Chondrocyte (in vitro differentiated cells): ENCODE measurements at regions not wholly inside any gene's neighbourhood (a gene's known extent, or its start where the extent isn't known, plus 50 kb on each side); places are given as distances from the start of the nearest gene placed in this dataset.

Experiments
- DNase-seq: peaks from one replicate; pipeline ENCODE4 v3.0.0; 2021; ENCODE audit warnings: mixed read lengths, low spot score
- H3K27ac Mint-ChIP-seq: one replicate; pipeline ENCODE4 v1.8.0; 2021; ENCODE audit warnings: mild to moderate bottlenecking, moderate library complexity, mixed read lengths; ENCODE audit not compliant: unreplicated experiment
- H3K27me3 Mint-ChIP-seq: 2 replicates; pipeline ENCODE4 v1.8.0; 2021; ENCODE audit warnings: low read depth, mixed read lengths
- H3K36me3 Mint-ChIP-seq: 2 replicates; pipeline ENCODE4 v1.8.0; 2021; ENCODE audit warnings: low read depth, mixed read lengths
- H3K4me1 Mint-ChIP-seq: 2 replicates; pipeline ENCODE4 v1.8.0; 2021; ENCODE audit warnings: low read depth, mild to moderate bottlenecking, mixed read lengths
- H3K4me3 Mint-ChIP-seq: one replicate; pipeline ENCODE4 v1.8.0; 2021; ENCODE audit warnings: mild to moderate bottlenecking, moderate library complexity, mixed read lengths; ENCODE audit not compliant: unreplicated experiment
- H3K9me3 Mint-ChIP-seq: 2 replicates; pipeline ENCODE4 v1.8.0; 2021; ENCODE audit warnings: low read depth, mixed read lengths
- CTCF ChIP-seq: fragments of 200-600 bp; sonication (generic); IDR thresholded peaks from 2 replicates; pipeline ENCODE4 v1.5.0; 2021; ENCODE audit warnings: antibody characterized with exemption, mild to moderate bottlenecking, moderate library complexity

DNA sequence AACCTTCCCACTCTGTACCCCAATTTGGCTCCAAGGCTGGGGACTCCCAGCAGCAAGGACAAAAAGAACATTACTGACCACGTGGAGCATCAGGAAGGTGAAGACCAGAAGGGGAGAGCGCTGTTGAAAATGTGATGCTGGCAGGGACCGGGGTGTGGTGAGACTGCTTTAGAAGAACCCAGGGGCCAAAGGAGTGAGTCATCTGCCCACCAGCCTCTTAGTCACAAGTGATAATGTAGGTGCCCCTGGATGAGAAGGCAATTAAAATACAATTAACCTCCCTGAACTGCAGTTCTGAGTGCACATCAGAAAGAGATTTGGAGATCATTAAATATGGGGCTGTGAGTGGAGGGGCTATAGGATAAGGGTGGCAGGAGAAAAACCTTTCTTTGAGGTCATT is 366.6 kb upstream of the CCL2 start:
- Mint-ChIP-seq H3K36me3 (no peaks in the 10 kb centered on the region), H3K27me3 (no peaks in the 10 kb centered on the region), H3K4me3 (no peak overlapping the region), H3K27ac (no peak overlapping the region), H3K9me3 (peaks cover 4% of the 10 kb centered on the region), H3K4me1 (no peaks in the 10 kb centered on the region)
- TF ChIP-seq CTCF, result no peak
- DNase-seq, result no peak

DNA sequence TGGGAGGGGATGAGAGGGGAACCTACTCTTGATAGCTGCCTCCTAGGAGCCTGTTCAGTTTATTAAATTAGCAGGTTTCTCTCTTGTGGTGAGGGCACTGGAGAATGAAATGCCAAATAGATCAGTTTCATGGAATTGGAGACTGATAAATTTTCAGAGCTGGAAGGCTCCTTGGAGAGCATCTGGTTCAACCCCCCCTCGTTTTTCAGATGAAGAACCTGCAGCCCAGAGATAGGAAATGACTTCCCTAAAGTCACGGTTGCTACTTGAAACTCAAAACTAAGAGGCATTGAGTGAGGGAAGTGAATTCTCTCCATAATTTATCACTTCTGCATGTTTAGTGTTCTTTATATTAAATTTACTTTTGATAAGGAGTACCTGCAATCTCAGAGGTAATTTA is 366.0 kb upstream of the CCL2 start:
- H3K27ac Mint-ChIP-seq, result no peak overlapping the region
- H3K27me3 Mint-ChIP-seq, result no peaks in the 10 kb centered on the region
- TF ChIP-seq CTCF, result no peak
- no peak for DNase-seq
- H3K36me3 Mint-ChIP-seq, result no peaks in the 10 kb centered on the region
- H3K9me3 Mint-ChIP-seq, result peaks cover 2% of the 10 kb centered on the region
- no peak overlapping the region for H3K4me3 Mint-ChIP-seq
- no peaks in the 10 kb centered on the region for H3K4me1 Mint-ChIP-seq

GRCh38 chr17:33889766-33890165 is 365.3 kb upstream of the CCL2 start:
- no peaks in the 10 kb centered on the region for H3K36me3 Mint-ChIP-seq
- no peaks in the 10 kb centered on the region for H3K4me1 Mint-ChIP-seq
- H3K4me3 Mint-ChIP-seq, result no peak overlapping the region
- DNase-seq, result no peak
- no peak overlapping the region for H3K27ac Mint-ChIP-seq
- no peak for TF ChIP-seq CTCF
- H3K9me3 Mint-ChIP-seq, result no peaks in the 10 kb centered on the region
- no peaks in the 10 kb centered on the region for H3K27me3 Mint-ChIP-seq

- DNase-seq, result no peak
- H3K27ac Mint-ChIP-seq, result no peak overlapping the region
- no peaks in the 10 kb centered on the region for H3K4me1 Mint-ChIP-seq
- no peaks in the 10 kb centered on the region for H3K27me3 Mint-ChIP-seq
- H3K4me3 Mint-ChIP-seq, result no peak overlapping the region
- H3K36me3 Mint-ChIP-seq, result no peaks in the 10 kb centered on the region
- no peak for TF ChIP-seq CTCF
- H3K9me3 Mint-ChIP-seq, result no peaks in the 10 kb centered on the region
Observed at GRCh38 chr17:33892717-33893591, 362.1 kb upstream of the CCL2 start.

DNA sequence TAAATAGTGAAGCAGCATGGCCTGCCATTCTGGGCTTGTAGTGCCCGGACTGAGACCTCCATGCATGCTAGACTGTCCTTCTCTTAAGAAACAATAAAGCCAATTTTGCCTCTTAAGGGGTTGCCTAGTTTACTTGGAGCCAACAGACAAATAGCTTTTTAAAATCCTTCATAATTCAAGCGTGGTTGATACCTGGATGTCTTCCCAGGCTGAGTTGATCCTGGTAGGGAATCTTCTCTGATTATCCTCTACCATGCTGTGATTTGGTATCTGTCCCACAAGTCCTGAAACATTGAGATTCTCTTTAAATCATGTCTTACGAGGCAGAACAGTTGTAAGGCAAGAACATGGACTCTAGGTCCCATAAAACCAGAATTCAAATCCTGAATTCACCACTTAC is 359.6 kb upstream of the CCL2 start:
- DNase-seq, result no peak
- Mint-ChIP-seq H3K4me3 (no peak overlapping the region), H3K36me3 (no peaks in the 10 kb centered on the region), H3K27me3 (no peaks in the 10 kb centered on the region), H3K27ac (no peak overlapping the region), H3K9me3 (no peaks in the 10 kb centered on the region), H3K4me1 (no peaks in the 10 kb centered on the region)
- TF ChIP-seq CTCF, result no peak
